DMS53 treated with DMSO at 0.1 percent for 48 hours (cell line): ENCODE measurements at regions not wholly inside any gene's neighbourhood (a gene's known extent, or its start where the extent isn't known, plus 50 kb on each side); places are given as distances from the start of the nearest gene placed in this dataset.
A peak's percentile ranks its signal among the peaks of the same experiment; 100 is the strongest.

Experiments used
- DNase-seq: peaks from one replicate; lab custom pipeline; 2025; ENCODE audit not compliant: unreplicated experiment; lab: John Stamatoyannopoulos, UW

DNA sequence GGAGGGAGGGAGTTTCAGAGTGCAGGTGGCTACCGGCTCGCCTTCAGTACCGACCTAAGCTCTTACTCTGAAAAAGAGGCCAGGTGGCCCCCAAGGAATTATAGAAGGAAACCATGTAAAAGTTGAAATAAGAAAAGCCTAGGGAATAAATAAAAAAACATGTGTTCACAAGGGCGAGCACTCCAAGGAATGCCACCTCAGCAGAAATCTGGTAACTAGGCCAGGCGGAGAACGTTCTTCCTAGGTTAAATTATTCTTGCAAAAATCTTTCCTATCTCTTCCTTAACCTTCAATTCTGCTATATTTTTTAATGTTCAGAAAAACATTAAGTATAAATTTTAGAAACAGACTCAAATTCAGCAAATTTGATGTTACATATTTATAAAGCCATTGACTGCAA lies 1260.3 kb upstream of the SLC10A2 start:
- DNase-seq: no peak

- no peak for DNase-seq
Measured at GRCh38 chr13:104321756-104322155, 1255.5 kb upstream of the SLC10A2 start.

- DNase-seq: no peak
Measured at GRCh38 chr13:104320446-104320845, 1254.2 kb upstream of the SLC10A2 start.

DNA sequence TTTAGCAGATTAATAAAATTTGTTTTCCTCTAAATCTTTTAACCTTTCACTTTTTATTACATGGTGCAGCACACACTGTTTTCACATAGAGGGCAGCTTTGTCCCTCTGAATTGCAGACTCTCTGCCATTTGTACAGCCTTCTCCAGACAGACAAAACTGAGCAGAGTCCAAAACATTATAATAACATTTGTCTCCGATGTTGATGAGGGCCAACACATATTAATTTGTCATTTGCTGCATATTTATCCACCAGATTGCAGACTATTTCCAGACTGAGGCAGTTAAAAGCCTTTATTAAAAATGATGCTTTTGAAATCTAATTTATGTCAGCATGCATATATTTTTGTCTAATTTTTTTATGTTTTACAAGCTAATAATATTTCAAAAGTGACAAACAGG lies 1251.9 kb upstream of the SLC10A2 start:
- no peak for DNase-seq

- DNase-seq: no peak
Measured at GRCh38 chr13:104315606-104316005, 1249.4 kb upstream of the SLC10A2 start.

- no peak for DNase-seq
Measured at GRCh38 chr13:104314926-104315535, 1248.8 kb upstream of the SLC10A2 start.

- DNase-seq: no peak
Measured at GRCh38 chr13:104314321-104314720, 1248.1 kb upstream of the SLC10A2 start.

DNA sequence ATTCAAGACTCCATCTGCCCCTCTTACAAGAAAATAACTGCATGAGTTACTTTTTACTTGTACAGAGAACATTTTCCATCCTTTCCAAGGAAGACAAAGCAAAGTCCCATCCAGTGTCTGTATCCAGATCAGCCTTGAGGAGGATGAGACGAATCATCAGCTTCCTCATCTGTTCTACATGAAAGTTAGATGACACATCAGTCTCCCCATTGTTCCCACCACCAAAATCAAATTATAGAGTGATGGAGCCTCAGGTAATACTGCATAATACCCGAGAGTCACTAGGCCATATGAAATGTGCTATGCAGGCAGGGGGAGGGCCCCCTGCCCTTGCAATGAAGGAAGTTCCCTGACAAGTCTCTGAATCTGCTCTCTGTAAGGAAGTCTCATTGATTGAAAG lies 1244.6 kb upstream of the SLC10A2 start:
- DNase-seq: no peak

DNA sequence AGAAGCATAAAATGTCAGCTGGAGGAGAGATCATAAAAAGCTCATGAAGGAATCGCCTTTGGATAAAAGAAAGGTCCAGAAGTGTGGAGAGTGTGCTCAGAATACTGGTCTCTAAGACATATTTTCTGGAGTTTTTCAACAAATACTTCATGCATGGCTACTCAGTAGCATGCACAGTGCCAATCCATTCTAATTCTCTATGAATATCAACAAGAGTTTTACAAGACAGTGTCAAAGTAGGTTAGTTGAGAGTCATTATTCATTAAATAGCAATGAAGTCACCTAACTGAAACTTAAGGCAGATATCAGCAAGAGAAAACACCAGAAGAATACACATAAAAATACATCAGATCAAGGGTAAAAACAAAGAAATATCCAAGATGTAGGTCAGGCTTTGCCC lies 1243.2 kb upstream of the SLC10A2 start:
- no peak for DNase-seq

- DNase-seq: no peak
Measured at GRCh38 chr13:104301171-104301975, 1235.2 kb upstream of the SLC10A2 start.

- DNase-seq: no peak
Measured at GRCh38 chr13:104297075-104297474, 1230.9 kb upstream of the SLC10A2 start.

DNA sequence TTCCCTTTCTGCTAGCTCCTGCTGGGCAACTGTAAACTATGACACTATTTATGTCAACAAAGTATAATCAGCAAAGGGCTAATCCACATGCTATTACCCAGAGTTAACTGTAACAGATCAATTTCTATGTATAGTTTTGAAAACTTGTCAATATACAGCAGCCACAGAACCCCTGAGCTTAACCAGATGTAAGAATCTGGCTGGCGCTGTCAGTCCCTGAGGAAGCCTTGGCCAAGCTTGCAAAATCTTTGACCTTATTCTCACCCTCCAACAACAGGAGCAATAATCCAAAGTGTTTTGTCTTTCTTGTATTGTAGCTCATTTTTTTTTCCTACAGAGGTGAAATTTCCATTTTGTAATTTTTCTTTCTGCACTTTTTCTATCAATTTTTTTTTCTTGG lies 1230.1 kb upstream of the SLC10A2 start:
- DNase-seq: no peak

DNA sequence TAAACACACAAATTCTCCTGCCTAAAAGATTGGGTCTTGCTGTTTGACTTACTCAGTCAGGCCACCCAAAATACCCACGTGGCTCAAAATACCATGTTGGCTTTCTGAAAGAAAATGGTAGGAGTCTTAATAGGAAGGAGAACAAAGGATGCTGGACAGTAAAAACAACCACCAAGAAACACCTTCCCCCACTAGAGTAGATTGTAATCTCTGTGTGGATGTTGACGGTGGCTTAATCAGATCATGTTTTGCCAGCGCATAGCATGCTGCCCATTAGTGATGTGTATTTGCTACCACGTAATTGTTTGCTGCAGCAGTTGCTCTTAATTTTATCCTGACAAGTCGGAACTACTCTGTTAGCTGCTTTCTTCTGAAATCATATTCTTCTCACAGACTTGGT lies 1229.3 kb upstream of the SLC10A2 start:
- no peak for DNase-seq

DNA sequence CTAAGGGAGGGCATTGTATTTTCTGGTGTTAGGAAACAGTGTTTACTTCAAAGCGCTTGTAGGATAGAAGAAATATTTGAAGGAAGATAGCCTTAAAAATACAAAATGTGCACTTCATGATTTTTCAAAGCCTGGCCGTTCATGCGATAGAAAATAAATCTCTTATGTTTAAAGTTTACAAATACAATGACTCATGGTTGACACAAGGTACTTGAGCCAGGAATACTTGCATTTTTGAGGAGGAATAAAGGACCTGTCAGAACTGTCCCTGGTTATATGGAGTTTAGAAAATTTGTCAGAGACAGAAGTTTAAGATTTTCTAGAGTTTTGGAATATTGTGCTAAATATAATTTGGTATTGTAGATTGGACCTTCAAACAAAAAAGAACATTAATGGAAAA lies 1223.2 kb upstream of the SLC10A2 start:
- peak; percentile 21 for DNase-seq

DNA sequence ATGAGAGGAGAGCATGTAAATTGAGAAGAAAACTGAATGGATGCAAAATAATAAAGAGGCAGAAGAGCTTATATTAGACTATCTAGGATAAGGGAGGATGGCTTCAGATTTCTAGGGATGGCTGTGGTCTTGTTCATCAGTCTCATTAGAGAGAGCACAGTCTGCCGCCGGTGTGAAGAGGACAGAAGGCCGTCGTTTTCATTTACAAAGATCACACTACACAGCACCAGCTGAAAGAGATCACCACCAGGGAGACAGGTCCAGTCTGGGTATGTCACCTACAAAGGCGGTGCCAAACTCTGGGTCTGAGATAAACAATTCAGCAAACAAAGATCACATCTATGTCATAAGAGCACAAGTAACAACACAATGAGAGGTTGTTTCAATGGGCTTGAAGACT lies 1222.3 kb upstream of the SLC10A2 start:
- DNase-seq: no peak

DNA sequence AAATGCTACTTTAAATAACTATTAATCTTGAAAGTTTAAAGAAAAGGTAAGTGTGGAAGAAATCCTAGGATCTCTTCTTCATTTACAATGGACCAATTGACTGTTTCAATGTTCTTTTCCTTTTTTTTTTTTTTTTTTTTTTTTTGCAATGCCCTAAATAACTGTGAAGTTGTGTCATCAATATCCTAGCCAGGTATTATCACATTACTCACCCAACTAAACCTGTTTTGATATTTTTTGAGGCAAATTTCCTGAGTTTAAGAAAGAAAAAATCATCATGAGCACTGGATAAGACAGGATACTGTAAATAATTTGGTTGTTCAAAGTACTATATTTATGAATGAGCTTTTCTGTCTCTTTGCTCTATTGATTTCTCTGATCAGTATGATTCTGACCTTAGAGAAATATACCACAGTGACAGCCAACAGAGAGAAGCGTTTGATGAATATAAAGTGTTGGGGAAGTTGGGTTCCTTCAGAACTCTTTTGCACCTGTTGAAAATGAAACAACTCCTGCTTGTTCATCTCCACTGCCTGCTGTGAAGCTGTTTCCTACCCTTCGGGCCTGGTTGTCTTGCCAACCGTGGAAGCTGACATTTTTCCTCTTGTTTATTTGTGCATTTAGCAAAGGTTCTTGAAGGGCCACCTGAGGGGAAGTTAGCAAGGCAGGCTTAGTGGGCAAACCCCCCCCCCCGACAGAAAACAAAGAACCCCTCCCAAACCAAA lies 1220.5 kb upstream of the SLC10A2 start:
- peak; percentile 20 for DNase-seq

GRCh38 chr13:104281910-104282309 lies 1215.7 kb upstream of the SLC10A2 start:
- no peak for DNase-seq

- DNase-seq: no peak
Measured at GRCh38 chr13:104270731-104271130, 1204.5 kb upstream of the SLC10A2 start.

DNA sequence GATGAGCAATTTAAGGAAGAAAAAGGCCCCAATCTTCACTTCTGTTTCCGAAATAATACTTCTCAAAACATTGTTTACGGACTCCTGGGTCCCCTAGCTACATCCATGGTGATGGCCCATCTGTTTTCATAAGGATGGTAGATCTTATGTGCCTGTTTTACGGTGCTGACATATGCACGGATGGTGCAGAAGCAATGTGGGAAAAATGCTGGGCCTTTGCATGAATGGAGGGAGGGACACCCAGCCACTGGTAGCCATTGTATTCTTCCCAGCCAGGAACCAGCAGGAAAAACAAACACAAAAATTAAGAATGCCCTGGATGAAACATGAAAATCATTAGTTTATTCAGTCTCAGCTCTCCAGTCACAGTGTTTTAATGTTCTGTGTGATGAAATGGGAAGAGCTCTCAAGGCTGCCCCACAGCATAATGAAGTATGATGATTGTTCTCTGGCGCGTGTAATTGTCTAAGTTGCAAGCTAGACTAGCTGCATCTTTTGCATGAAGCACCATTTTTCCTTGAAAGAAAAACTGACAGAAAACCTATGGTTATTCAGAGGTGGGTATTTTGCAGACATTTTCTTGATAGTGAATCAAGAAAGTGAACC lies 1201.1 kb upstream of the SLC10A2 start:
- no peak for DNase-seq

GRCh38 chr13:104256701-104257100 lies 1190.5 kb upstream of the SLC10A2 start:
- DNase-seq: no peak

DNA sequence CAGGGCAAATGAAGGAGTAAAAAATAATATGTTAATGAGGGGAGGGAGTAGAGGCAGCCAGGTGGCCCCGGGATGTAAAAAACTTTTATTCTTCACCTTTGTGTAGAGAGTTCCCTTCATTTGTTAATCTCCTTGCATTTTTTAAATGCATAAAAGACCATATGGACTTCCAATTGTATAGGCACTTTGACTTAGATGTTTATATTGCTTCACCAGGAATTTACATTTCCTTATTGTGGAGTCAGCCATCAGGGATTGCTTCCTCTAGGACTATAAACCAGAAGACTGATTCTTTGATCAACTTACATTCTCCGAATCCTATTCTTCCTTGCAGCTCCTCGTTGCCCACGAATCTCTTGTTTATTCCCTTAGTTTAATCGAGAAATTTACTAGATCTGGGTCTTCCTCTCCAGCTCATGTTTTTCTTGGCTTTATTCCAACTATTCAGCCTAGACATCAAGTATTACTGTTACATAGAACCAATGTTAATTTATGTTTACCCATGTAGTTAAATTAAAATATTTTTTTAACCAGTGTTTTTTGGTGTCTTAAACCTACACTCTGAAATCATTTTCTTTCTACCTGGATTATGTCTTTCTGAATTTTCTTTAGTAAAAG lies 1187.0 kb upstream of the SLC10A2 start:
- DNase-seq: no peak
